OCI-M1 (cell line): ENCODE measurements at regions not wholly inside any gene's neighbourhood (a gene's known extent, or its start where the extent isn't known, plus 50 kb on each side); places are given as distances from the start of the nearest gene placed in this dataset.

Source experiments
- DNase-seq: peaks from one replicate; lab custom pipeline; 2025; lab: John Stamatoyannopoulos, UW

DNA sequence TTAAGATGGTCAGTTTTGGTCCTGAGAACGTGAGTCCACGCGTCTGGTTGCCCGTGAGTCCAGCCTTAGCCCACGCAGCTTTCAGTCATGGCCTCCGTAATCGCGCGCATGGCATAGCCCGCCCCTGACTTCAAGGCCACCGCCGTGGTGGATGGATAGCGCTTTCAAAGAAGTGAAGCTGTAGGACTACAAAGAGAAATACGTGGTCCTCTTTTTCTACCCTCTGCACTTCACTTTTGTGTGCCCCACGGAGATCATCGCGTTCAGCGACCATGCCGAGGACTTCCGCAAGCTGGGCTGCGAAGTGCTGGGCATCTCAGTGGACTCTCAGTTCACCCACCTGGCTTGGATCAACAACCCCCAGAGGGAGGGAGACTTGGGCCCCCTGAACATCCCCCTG is 142.0 kb upstream of the MCHR2 start:
- no peak for DNase-seq

DNA sequence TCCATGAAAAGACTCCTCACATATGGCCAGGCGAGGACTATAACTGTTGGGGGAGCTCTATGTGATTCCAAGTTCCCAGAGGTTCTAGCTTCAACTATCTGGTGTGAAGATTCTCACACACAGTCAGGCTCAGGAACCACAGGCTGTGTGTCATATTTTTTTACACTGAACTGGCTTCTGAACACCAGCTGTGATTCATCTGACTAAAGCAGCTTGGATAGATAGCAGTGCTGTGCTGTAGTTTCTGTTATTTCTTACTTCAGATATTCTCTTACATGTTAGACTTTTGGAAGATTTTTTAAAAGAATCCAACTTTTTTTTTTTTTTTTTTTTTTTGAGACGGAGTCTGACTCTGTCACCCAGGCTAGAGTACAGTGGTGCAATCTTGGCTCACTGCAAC is 140.7 kb upstream of the MCHR2 start:
- no peak for DNase-seq

DNA sequence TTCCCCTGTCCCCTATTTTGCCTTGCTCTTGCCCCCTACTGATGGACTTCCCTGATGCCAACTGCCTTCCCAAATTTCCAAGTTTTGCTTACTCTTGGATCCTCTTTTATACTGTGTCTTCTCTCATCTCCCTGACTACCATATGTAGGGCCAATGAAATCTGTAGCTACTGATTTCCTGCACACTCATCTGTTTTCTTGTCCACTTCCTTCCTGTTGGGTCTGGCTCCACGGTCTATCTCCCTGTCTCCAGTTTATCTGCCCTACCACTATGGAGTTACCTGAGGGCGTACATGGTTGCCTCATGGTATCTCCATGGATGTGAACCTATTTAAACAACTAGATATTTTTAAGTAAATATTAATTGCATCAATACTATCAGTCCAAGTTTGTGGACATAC is 140.3 kb upstream of the MCHR2 start:
- DNase-seq: no peak

DNA sequence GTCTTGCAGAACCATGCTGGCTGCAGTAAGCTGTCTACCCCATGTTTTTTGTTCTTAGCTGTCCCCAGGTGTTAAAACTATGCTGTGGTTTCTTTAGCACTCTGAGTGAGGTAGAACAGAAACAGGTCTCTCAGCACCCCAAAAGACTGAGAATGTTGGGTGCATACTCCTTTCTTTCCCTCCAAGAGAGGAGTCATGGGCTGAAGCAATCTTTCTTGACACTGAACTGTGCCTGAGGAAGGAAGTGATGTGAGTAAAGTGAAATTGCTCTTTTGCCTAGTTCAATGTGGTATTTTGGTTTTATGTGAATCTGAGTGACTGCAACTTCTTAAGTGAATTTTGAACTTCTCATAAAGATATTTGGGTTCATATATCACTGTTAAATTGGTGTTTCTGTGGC is 138.0 kb upstream of the MCHR2 start:
- no peak for DNase-seq

DNA sequence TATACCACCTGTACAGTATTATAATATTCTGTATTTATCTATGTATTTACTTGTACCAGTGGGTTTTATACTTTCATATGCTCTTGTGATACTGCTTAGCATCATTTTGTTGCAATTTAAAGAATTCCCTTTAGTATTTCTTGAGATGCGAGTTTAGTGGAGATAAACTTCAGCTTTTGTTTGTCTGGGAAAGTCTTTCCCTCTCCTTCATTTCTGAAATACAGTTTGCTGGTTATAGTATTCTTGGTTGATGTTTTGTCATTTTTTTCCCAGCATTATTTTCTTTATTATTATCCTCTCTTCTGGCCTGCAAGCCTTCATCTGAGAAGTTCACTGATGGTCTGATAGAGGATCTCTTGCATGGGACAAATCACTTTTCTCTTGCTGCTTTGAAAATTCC is 136.6 kb upstream of the MCHR2 start:
- no peak for DNase-seq

DNA sequence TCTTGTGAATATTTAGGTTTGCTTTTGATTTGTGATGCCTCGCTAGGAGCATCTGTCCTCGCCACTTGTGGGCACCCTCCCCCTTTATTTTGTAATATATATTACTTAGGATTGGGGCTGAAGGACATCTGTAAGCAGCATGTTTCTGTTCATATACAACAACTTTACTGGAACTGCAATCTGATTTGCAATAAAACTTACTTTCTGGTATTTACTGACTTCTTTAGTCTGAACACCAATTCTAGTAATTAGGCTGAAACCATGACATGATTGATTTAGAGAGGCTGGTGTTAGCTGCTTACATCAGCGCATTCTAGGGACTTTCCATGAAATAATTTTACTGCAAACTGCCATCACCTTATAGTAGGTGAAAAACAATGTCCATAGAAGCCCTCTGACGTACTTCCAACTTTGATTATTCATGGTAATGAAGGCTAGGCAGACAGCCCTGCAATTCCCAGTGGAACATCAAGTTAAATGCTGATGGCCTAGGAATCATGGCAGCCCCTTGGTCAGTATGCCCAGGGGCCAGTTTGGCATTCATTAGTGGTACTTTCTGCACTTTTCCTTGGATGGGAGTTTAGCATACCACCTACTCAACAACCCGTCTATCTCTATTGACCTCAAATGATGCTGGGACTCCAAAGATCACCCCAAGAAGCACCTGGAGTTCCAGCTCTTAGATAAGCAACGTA is 132.9 kb upstream of the MCHR2 start:
- no peak for DNase-seq

DNA sequence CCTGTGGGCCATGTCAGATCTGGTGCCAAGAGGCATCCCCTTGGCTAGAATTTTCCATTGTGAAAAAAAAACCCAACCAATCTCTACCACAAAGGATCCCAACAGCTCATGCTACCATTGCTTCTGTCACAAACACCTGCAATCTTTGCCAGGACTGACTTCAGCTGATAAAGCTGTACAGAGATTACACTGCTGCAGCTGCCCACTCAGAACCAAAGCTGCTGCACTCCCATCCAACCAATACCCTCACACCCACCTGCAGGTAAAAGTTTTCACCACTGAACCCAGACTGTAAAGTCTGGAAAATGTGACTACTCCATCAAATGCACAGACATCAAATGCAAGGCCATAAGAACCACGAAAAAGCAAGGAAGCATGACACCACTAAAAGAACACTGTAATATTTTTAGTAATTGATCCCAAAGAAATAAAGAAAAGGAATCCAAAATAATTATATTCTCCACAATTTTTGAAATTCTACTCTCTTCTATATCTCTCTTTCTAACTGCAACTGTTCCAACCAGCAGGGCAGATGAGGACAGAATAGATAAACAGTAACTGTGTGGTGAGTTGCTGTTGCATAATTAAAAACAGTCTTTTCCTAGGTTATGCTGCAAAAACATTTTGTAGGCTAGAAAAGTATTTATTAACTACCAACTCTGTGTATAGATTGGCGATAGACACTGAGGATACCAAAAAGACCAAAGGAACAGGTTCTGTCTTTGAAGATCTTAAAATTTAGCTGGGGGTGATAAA is 128.0 kb upstream of the MCHR2 start:
- DNase-seq: peak; percentile 22

DNA sequence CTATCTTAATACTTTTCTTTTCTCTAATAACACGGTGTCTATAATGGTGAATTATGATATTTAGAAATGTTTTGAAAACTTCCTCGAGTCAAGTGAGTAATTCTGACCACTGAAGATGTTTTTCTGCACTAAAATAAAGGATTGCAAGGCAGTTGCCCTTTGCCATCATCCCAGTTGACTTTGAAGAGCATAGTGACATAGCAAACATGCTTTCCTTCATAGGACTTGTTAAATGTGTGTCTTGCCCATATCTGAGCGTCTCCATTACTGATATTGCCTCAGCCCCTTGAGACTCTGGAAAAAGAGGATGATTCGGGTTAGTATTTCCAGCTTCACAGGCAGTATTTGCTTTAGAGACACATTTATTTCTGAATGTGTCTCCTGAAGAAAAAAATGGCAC is 125.2 kb upstream of the MCHR2 start:
- DNase-seq: no peak

DNA sequence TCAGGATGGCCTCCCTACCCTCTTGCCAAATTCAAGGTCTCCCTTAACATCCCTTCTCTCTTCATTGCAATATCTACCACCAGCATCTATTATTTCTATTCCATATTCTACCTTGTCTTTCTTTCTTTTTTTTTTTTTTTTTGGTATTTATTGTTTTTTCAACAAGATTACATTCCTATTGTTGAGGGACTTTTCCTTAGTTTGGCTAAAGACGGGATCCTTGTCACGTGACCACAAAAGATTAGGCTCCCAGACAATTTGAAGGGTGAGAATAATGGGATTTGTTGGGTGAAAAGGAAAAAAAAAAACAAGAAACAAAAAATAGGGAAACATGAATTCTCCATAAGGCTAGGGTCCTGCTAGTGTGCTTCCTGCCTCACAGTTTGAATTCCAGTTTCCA is 124.3 kb upstream of the MCHR2 start:
- no peak for DNase-seq

DNA sequence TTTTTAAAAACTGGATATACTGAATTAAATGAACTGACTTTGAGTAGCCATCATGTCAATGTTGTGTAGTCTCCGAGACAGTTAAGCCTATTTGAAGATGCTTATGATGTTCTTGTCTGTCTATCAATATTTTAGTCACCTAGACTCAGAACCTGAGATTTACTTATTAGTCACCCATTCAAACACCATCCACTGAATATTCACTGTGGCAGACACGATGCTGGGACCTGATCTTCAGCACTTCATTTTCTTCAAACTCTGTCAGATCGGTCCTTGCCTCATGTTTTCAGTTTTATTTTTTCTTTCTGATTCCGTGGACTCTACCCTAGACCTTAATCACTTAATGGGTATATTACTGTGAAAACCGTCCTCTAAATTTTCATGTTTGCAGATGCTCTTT is 123.7 kb upstream of the MCHR2 start:
- DNase-seq: no peak

DNA sequence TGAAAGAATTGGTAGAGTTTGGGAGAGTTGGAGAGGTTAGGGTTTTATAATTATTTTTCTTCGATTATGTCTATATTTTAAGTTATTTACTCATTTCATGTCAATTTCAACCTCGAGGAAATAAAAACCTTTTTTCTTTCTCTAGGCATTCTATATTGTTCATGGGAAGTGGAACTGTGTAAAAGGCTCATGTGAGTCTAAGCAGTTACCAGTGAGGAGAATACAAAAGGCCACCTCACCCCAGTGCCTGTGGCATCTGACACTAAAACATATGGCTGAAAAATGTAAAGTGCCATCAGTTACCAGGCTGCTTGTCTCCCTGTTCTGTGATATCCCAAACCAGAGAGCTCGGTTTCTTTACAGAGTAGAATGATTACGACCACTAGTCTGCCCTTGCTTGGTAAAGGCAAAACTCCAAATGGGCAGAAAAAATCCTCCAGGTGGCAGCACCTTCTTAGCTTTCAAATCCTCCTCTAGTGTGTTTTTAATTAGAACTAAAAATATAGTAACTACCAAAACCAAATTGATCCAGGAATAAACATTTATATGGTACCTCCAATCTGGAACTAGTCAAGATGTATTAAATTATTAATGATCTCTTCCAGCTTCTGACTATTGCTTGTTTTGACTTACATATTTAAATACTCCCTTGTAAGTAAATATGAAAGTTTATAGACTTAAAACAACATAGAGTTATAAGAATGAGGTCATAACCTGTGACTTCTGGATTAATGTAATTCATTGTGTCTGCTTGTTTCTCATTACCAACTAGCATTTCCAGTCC is 122.6 kb upstream of the MCHR2 start:
- DNase-seq: peak; percentile 91

DNA sequence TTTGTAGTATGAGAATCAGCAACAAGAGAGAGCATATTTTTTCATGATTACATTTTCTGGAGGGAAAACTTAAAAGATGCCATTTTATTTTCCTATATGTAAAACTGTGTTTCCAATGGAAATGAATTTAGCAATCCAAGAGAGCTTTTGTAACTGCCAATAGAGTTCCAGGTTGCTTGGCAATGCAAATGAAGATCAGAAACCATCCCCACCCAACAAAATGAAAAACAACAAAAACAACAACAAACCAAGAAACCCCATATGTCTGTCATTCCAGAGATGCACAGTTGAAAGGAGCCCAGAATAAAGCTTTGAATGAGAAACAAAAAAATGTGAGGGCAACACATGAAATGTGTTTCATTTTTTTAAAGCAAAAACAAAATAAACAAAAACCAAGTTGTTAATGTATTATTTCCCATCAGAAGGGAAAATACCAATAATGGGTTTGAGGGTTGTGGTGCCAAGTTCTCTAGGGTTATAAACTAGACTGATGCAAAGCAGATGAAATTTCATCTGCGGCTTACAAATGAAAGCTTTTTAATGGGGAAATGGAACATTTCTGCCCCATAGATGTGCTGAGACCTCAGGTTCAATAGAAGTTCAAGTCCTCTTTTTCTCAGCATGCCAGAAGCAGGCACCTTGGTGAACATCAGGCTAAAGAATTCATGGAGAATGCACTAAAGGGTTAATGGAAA is 121.5 kb upstream of the MCHR2 start:
- no peak for DNase-seq

DNA sequence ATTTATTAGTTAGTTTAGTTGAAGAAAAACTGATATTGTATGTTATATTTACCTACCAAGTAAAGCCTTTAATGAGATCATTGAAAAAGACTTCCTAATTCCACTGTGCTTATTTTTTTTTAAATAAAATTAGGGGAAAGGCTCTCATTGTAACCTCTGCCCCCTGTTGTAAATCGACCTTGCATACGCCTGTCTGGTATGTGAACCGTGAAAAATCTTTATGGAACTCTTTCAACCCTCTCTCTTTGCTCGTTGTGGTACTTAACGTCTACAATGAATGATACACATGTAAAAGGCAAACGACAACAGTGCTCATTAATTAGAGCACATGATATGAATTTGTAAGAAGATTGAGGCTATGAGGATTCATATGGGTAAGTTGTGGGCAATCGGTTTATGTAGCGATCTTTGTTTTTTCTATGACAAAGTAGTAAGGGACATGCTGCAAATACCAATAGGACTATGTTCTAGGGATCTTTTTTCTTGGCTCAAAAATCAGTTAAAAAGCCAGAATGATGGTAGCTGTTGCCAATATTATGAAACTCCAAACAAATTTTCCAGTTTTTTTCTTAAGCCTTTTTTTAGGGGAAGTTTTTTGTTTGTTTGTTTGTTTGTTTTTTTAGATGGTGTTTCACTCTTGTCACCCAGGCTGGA is 119.0 kb upstream of the MCHR2 start:
- DNase-seq: no peak

DNA sequence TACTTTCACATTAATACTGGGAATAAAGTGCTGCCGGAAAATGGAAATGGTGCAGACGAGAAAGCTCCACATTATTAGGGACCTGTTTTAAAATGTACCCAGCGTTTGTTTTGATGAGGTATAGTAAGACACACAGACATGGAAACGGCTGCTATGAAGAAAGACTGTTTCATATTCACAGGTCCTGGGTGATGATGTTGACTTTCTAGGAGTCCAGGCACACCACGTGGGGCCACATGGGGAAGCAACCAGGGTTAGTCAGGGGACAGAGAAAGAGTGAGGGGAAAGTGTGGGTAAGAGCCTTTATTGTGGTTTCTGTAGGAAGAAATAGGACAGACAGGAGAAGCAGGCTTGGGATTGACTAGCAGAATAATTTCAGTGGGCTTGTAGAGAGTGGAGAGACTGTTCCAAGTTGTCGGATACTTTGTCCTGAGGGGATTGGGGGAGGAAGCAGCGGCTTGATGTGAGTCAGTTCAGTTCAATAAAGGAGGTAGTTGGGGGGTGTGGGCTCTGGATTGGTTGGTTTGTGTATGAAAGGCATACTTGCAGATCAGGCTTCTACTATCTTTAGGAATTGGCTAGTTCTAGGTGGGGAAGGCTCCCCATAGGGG is 112.0 kb upstream of the MCHR2 start:
- peak; percentile 30 for DNase-seq

DNA sequence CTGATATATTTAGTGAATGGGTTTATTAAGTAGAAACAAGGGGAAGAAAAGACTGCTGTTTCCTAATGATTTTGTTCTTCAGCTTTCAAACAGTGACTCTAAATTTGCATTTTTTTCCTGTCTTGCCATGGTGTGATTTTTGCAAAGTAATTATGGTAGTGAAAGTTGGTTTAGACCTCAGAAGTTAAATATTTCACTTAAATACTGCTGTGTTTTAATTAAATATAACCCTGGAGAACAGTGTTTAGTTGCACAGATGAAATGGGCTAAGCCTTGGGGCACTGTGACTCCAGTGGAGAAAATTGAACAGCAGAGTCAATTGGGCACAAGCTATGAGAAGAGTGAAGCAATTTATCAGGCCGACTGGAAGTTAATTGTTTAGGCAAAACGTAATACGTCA is 111.1 kb upstream of the MCHR2 start:
- DNase-seq: no peak

DNA sequence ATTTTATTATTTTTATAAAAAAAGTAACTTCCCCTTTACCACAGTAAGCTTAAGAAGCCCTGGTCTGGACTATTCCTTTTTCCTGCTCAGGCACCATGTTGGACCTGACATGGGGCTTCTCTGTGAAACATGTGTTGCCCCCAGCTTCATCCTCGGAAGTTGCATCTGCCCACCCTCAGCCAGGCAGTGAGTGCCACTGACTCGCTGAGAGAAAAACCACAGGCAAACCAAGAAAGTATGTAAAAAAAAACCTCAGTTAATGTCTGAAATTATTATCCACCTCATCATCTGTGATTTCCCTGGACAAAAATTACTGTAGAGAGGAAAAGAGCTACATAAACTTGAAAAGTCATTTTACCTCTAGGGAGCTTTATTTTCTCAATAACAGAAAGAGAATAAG is 109.9 kb upstream of the MCHR2 start:
- no peak for DNase-seq

DNA sequence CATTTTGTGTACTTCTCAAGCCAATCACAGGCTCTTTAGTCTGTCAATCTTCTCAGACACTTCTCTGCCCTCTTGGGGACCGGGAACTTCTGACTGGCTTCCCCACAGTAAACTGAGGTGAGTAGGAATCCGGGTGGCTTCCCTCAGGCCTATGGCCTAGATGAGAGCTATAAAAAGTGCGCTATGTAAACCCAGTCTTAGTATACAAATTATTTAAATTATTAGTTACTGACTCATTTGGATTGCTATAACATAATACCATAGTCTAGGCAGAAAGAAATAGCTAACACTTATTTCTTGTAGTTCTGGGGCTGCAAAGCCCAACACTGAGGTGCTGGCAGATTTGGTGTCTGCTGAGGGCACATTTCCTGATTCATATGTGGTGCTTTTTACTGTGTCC is 109.2 kb upstream of the MCHR2 start:
- no peak for DNase-seq

DNA sequence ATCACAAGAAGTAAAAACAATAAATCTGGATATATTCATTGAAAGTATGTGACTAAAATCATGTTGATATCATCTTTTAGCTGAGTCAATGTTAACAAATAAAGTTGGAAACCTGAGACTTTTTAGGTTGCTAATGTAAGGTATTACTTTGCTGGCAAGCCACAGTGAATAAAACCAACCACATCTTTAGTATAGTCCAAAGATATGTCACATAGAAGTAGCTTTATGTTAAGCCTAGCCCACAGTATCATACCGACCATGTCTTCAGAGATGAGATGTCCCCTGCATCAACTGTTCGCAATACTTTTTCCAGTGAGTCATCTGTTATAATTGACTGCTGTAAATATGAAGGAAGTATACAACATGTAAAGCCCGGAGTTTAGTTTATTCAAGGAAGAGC is 107.6 kb upstream of the MCHR2 start:
- DNase-seq: peak; percentile 18

DNA sequence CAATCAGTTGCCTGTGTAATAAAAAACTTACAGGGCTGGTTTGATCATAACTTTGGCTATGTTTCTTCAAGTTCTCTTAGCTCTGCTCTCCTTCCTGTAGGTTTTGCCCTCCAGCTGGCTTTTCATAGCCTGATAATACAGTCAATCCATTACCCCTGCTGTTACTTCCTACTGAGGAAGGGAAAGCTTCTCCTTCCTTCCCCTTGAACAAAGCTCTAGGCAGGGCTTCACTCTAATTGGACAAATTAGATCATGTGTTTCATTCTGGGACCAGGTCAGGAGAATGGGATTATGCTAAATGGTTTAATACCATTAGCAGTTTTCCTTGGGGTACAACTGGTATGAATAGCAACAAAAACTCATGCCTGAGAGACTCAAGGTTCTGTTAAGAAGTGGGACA is 106.8 kb upstream of the MCHR2 start:
- DNase-seq: peak; percentile 23

DNA sequence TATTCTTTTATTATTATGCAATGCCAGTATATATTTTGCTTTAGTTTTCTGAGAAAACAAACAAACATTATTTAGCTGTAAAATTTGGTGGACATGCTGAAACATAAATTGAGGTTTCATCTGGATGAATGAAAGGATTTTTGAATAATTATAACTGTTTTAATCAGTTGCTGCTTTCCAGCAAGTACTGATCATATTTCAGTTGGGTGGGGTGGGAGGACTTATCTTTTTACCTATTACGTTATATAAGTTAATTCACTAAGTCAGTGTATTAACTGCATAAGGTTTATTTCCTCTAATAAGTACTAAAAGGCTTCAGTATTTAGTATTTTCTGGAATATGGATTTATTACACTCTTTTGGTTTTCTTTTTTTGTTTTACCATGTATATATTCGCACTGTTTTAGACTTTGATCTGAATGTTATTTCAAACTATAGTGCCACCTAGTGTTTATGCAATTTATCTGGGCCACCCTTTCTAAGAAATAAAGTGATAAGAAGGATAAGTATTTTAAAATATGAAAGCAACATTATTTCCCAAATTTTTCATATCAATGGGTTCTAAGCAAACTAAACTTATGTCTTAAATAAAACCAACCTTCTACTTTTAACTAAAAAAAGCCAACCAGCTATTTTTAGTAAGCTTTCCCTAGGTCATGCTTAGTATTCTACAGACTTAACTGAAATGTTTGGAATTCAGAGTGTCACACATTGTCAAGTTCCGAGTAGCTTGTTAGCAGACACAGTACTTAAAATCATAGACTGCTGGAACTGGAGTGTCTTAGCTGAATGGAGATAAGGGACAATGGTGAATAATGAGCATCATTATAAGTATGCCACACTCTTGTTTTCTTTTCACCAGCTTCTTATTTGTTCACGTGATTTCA is 105.4 kb upstream of the MCHR2 start:
- peak; percentile 80 for DNase-seq

DNA sequence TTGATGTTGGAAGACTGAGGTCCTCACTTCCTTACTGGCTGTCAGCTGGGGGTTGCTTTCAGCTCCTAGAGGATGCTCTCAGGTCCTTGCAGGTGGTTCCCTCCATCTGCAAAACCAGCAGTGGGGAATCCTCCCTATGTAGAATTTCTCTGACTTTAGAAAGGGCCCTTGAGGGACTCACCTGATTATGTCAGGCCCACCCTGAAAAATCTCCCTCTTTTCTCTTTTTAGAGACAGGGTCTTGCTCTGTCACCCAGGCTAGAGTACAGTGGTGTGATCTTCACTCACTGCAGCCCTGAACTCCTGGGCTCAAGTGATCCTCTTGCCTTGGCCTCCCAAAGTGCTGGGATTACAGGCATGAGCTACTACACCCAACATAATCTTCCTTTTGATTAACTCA is 102.9 kb upstream of the MCHR2 start:
- DNase-seq: no peak
